ENCODE measurements at regions not wholly inside any gene's neighbourhood (a gene's known extent, or its start where the extent isn't known, plus 50 kb on each side); places are given as distances from the start of the nearest gene placed in this dataset.

GRCh38 chr9:30075451-30076199 is 2308.8 kb upstream of the ACO1 start:
- ChIA-PET POLR2A (no interaction called here), CTCF (ENCODE audit: low intra/inter-chr PET ratio, low total read pairs) (no interaction called here)
- no TSS peak for BruUV-seq (replicated peaks)
- no peaks in the 10 kb centered on the region for H3K79me2 ChIP-seq (ENCODE audit: insufficient read depth, low read length)
- H2AFZ ChIP-seq (ENCODE audit: low read length), result no peak overlapping the region
- H3K4me2 ChIP-seq (ENCODE audit: low read depth, low read length), result no peak overlapping the region
- WGBS (ENCODE audit: low lambda C conversion rate), result 13% methylated on average over 3 of the region's 3 CpGs
- intact Hi-C loops (cut with micrococcal nuclease; ENCODE audit: unreplicated experiment) (no loop called here), in situ Hi-C loops (cut with HindIII; ENCODE audit: extremely low pct_ligation_motif_present, low pct_unique_long_range_greater_than_20kb) (no loop called here)
- H4K20me1 ChIP-seq (ENCODE audit: insufficient read depth, low read length), result no peaks in the 10 kb centered on the region
- no peaks in the 10 kb centered on the region for H3K36me3 ChIP-seq (replicated peaks in 1 of 2; ENCODE audit: control insufficient read depth in 1 of 2, insufficient read depth in 2 of 2, low read length in 2 of 2)
- H3K4me1 ChIP-seq (ENCODE audit: insufficient read depth, low read length), result no peaks in the 10 kb centered on the region
- H3K9ac ChIP-seq (ENCODE audit: insufficient read depth, low read depth, low read length), result no peak overlapping the region
- no peaks in the 10 kb centered on the region for H3K27me3 ChIP-seq (ENCODE audit: control insufficient read depth in 1 of 2, insufficient read depth in 2 of 2, low read length in 2 of 2)
- H3K4me3 ChIP-seq (replicated peaks in 1 of 3; ENCODE audit: insufficient read depth in 1 of 3, low read depth in 2 of 3, low read length in 3 of 3), result no peak overlapping the region
- no peaks in the 10 kb centered on the region for H3K9me3 ChIP-seq (ENCODE audit: low read length)
- DNase-seq (ENCODE audit: low spot score) (peak; percentile 1), ATAC-seq (no peak), FAIRE-seq (no peak)
- H3K27ac ChIP-seq (ENCODE audit: extremely low read length, insufficient read depth, low read length), result no peak overlapping the region
- TF ChIP-seq ZNF784 (CRISPR knock-in tag; IDR thresholded peaks at IDR 0.05; ENCODE audit: borderline replicate concordance) (no peak), RORA (CRISPR knock-in tag; IDR thresholded peaks at IDR 0.05) (no peak), TRIM22 (IDR thresholded peaks at IDR 0.05) (no peak), ZNF614 (CRISPR knock-in tag; IDR thresholded peaks at IDR 0.05; ENCODE audit: borderline replicate concordance) (no peak), NBN (conservative IDR thresholded peaks at IDR 0.05) (no peak), NR2C2 (CRISPR knock-in tag; IDR thresholded peaks at IDR 0.05; ENCODE audit: borderline replicate concordance) (no peak), SMAD1 (CRISPR knock-in tag; IDR thresholded peaks at IDR 0.05; ENCODE audit: borderline replicate concordance, low read depth) (no peak), PRDM15 (CRISPR knock-in tag; IDR thresholded peaks at IDR 0.05) (no peak), ZNF704 (CRISPR knock-in tag; IDR thresholded peaks at IDR 0.05; ENCODE audit: borderline replicate concordance) (no peak), ATF7-NPFF (CRISPR knock-in tag; IDR thresholded peaks at IDR 0.05; ENCODE audit: low read depth) (no peak), ZNF776 (CRISPR knock-in tag; IDR thresholded peaks at IDR 0.05) (no peak), ZNF710 (CRISPR knock-in tag; IDR thresholded peaks at IDR 0.05; ENCODE audit: borderline replicate concordance) (no peak)
